HCT116 (cell line): ENCODE measurements at regions not wholly inside any gene's neighbourhood (a gene's known extent, or its start where the extent isn't known, plus 50 kb on each side); places are given as distances from the start of the nearest gene placed in this dataset.

Experiments
- ATAC-seq: fragments of 200-7000 bp; cut with Tn5 transposase; 2 replicates; pipeline ENCODE4 v1.9.1; 2020; ENCODE audit warnings: mild to moderate bottlenecking, moderate library complexity
- BruUV-seq: library from RNA; stranded (reverse); fragments of 400-500 nt; replicated peaks from 2 replicates; lab custom pipeline; 2021; lab: Mats Ljungman, UMichigan
- CTCF ChIA-PET: fragments of 300-600 bp; sonication (Branson Sonifier 250); formaldehyde crosslinking; loops from one replicate; lab custom pipeline; 2021; ENCODE audit warnings: antibody characterized with exemption; lab: Charles Lee
- POLR2A ChIA-PET: fragments of 300-600, 350-600 bp; sonication (Branson Sonifier 250); formaldehyde crosslinking; loops from one replicate; lab custom pipeline; 2021; ENCODE audit warnings: antibody characterized with exemption; lab: Charles Lee
- RAD21 ChIA-PET, 2 experiments: fragments of 300-600 bp; sonication (Branson Sonifier 250); formaldehyde crosslinking; loops; one replicate each; lab custom pipeline; 2023; ENCODE audit warnings: low total read pairs in 2 of 2; ENCODE audit not compliant: uncharacterized antibody in 2 of 2, unreplicated experiment in 2 of 2, low non-redundant PET in 1 of 2; lab: Charles Lee
- DNase-seq: peaks from one replicate; pipeline ENCODE4 v3.0.0-alpha.2; 2010; ENCODE audit warnings: low read depth, low spot score
- H2AFZ ChIP-seq: fragments of 200-600 bp; shearing (Covaris generic), sonication (generic); 2 replicates; pipeline ENCODE4 v1.6.1; 2017; ENCODE audit warnings: low read depth, mixed run types, mixed read lengths, antibody characterized with exemption, low read length; ENCODE audit not compliant: poor library complexity, severe bottlenecking
- H3K27ac ChIP-seq: 2 replicates; pipeline ENCODE4 v1.5.1; 2012; ENCODE audit warnings: low read depth, low read length
- H3K27me3 ChIP-seq: fragments of 200-600 bp; sonication (generic); 2 replicates; pipeline ENCODE4 v1.6.1; 2016; ENCODE audit warnings: mixed run types, low read length, mixed read lengths; ENCODE audit not compliant: insufficient read depth
- H3K36me3 ChIP-seq, 2 experiments: fragments of 200-500 bp in 1 of 2; fragments of 200-600 bp in 1 of 2; sonication (Bioruptor generic) in 1 of 2; sonication (generic) in 1 of 2; 2 replicates each; pipeline versions ENCODE4 v1.5.1 to v1.6.1; 2014 to 2016; ENCODE audit warnings: low read length in 2 of 2, inconsistent platforms in 1 of 2, mixed read lengths in 1 of 2, mixed run types in 1 of 2; ENCODE audit not compliant: insufficient read depth in 2 of 2, control insufficient read depth in 1 of 2
- H3K4me1 ChIP-seq, 2 experiments: fragments of 200-600 bp in 1 of 2; sonication (generic) in 1 of 2; 2 replicates each; pipeline versions ENCODE4 v1.5.1 to v1.6.1; 2012 to 2017; ENCODE audit warnings: low read length in 2 of 2, inconsistent platforms in 1 of 2, mild to moderate bottlenecking in 1 of 2, mixed read lengths in 1 of 2, mixed run types in 1 of 2, moderate library complexity in 1 of 2; ENCODE audit not compliant: insufficient read depth in 2 of 2, control insufficient read depth in 1 of 2
- H3K4me2 ChIP-seq: fragments of 200-600 bp; sonication (generic); 2 replicates; pipeline ENCODE4 v1.6.1; 2017; ENCODE audit warnings: mixed run types, low read length, mixed read lengths
- H3K4me3 ChIP-seq, 2 experiments: fragments of 200-600 bp in 1 of 2; sonication (generic) in 1 of 2; replicated peaks in 1 of 2; 2 replicates each; pipeline ENCODE4 v1.5.1; 2011 to 2016; ENCODE audit warnings: low read length in 2 of 2, control low read depth in 1 of 2, low read depth in 1 of 2, mild to moderate bottlenecking in 1 of 2, mixed read lengths in 1 of 2, mixed run types in 1 of 2
- H3K79me2 ChIP-seq: fragments of 200-600 bp; sonication (generic); 2 replicates; pipeline ENCODE4 v1.6.1; 2017; ENCODE audit warnings: mild to moderate bottlenecking, mixed run types, low read length, moderate library complexity, mixed read lengths; ENCODE audit not compliant: insufficient read depth
- H3K9ac ChIP-seq: fragments of 200-600 bp; sonication (generic); 2 replicates; pipeline ENCODE4 v1.6.1; 2016; ENCODE audit warnings: low read length, mixed read lengths
- H3K9me2 ChIP-seq: fragments of 200-600 bp; sonication (generic), shearing (Covaris generic); 2 replicates; pipeline ENCODE4 v1.6.1; 2017; ENCODE audit warnings: mixed run types, mild to moderate bottlenecking, moderate library complexity; ENCODE audit not compliant: insufficient read depth
- H3K9me3 ChIP-seq, 2 experiments: fragments of 200-500 bp in 1 of 2; fragments of 200-600 bp in 1 of 2; sonication (Bioruptor generic) in 1 of 2; sonication (generic) in 1 of 2; 2 replicates each; pipeline ENCODE4 v1.6.1; 2014 to 2017; ENCODE audit warnings: low read length in 2 of 2, mixed read lengths in 2 of 2, inconsistent platforms in 1 of 2, low read depth in 1 of 2, mild to moderate bottlenecking in 1 of 2, mixed run types in 1 of 2, moderate library complexity in 1 of 2; ENCODE audit not compliant: control insufficient read depth in 1 of 2, insufficient read depth in 1 of 2
- H4K20me1 ChIP-seq: fragments of 200-600 bp; sonication (generic), shearing (Covaris generic); 2 replicates; pipeline ENCODE4 v1.6.1; 2017; ENCODE audit warnings: mixed run types, mild to moderate bottlenecking, moderate library complexity; ENCODE audit not compliant: insufficient read depth
- EZH2 ChIP-seq: fragments of 200-600 bp; sonication (generic); IDR thresholded peaks from 2 replicates; pipeline ENCODE4 v1.6.1; 2017; ENCODE audit warnings: antibody characterized with exemption, mixed run types
- FOSL1 ChIP-seq: IDR thresholded peaks from 2 replicates; pipeline ENCODE4 v1.6.1; 2012; ENCODE audit warnings: low read depth
- JUND ChIP-seq: IDR thresholded peaks from 2 replicates; pipeline ENCODE4 v1.6.1; 2012
- POLR2AphosphoS5 ChIP-seq: IDR thresholded peaks from 2 replicates; pipeline ENCODE4 v1.6.1; 2011; ENCODE audit warnings: mild to moderate bottlenecking, low read depth, low read length, moderate library complexity
- YY1 ChIP-seq: IDR thresholded peaks from 2 replicates; pipeline ENCODE4 v1.6.1; 2011; ENCODE audit warnings: low read length, low read depth, moderate library complexity, mild to moderate bottlenecking; ENCODE audit not compliant: insufficient replicate concordance; ENCODE audit errors: extremely low read depth
- ZFX ChIP-seq: fragments of 450-650 bp; IDR thresholded peaks from 2 replicates; pipeline ENCODE4 v1.6.1; 2017
- ZNF274 ChIP-seq: fragments of 200-500 bp; sonication (Bioruptor generic); IDR thresholded peaks from 2 replicates; pipeline ENCODE4 v1.6.1; 2014; ENCODE audit warnings: mild to moderate bottlenecking, low read depth, low read length, inconsistent platforms
- intact Hi-C: fragments of 100-400 bp; cut with micrococcal nuclease; formaldehyde crosslinking; loops from 2 replicates; pipeline ENCODE4 v1.10.0; 2022
- TF ChIP-seq, protein P1 (sequence below), 3 experiments: fragments of 200-600 bp in 1 of 3; sonication (generic) in 1 of 3; IDR thresholded peaks in 2 of 3; conservative IDR thresholded peaks in 1 of 3; 2 replicates each; pipeline ENCODE4 v1.5.1; 2012 to 2017; ENCODE audit warnings: low read depth in 2 of 3, low read length in 2 of 3, antibody characterized with exemption in 1 of 3, borderline replicate concordance in 1 of 3, control low read depth in 1 of 3, mild to moderate bottlenecking in 1 of 3, mixed read lengths in 1 of 3, mixed run types in 1 of 3, moderate library complexity in 1 of 3; ENCODE audit not compliant: insufficient read depth in 1 of 3
- TF ChIP-seq, protein P2 (sequence below): IDR thresholded peaks from 2 replicates; pipeline ENCODE4 v1.6.1; 2012
- TF ChIP-seq, protein P3 (sequence below): IDR thresholded peaks from 2 replicates; pipeline ENCODE4 v1.6.1; 2012; ENCODE audit warnings: low read depth

DNA sequence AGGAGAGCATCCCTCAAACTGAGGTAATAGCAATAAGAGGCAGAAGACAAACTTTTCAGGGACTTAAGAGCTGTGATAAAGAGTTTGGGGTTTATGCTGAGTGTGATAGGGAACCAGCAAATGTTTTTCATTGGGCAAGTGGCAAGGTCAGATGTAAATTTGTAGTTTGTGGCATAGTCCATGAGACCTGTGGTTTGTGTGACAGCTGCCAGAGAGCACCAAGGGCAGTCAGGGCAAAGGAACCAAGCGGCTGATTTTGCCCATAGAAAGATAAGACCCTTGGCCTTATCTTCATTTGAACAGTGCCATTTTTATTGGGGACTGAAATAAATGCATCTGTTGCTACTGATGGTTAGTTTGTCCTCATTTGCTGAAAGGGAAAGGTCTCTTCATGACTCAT is 220.3 kb downstream of the LRRN1 start:
- intact Hi-C loops, result no loop called here
- H3K4me3 ChIP-seq, result no peak overlapping the region
- TF ChIP-seq JUND, result no peak
- TF ChIP-seq EZH2, result no peak
- TF ChIP-seq ZFX, result no peak
- TF ChIP-seq, protein P1, sequence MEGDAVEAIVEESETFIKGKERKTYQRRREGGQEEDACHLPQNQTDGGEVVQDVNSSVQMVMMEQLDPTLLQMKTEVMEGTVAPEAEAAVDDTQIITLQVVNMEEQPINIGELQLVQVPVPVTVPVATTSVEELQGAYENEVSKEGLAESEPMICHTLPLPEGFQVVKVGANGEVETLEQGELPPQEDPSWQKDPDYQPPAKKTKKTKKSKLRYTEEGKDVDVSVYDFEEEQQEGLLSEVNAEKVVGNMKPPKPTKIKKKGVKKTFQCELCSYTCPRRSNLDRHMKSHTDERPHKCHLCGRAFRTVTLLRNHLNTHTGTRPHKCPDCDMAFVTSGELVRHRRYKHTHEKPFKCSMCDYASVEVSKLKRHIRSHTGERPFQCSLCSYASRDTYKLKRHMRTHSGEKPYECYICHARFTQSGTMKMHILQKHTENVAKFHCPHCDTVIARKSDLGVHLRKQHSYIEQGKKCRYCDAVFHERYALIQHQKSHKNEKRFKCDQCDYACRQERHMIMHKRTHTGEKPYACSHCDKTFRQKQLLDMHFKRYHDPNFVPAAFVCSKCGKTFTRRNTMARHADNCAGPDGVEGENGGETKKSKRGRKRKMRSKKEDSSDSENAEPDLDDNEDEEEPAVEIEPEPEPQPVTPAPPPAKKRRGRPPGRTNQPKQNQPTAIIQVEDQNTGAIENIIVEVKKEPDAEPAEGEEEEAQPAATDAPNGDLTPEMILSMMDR (IDR thresholded peaks at IDR 0.05 in 2 of 3, conservative IDR thresholded peaks at IDR 0.05 in 1 of 3; ENCODE audit: borderline replicate concordance in 1 of 3, insufficient read depth in 1 of 3, low read depth in 2 of 3, low read length in 2 of 3), result no peak
- TF ChIP-seq FOSL1, result no peak
- TF ChIP-seq POLR2AphosphoS5, result no peak
- TF ChIP-seq YY1, result no peak
- TF ChIP-seq ZNF274, result no peak
- TF ChIP-seq, protein P2, sequence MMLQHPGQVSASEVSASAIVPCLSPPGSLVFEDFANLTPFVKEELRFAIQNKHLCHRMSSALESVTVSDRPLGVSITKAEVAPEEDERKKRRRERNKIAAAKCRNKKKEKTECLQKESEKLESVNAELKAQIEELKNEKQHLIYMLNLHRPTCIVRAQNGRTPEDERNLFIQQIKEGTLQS, result no peak
- ATAC-seq, result no peak
- POLR2A ChIA-PET, result no interaction called here
- BruUV-seq, result no TSS peak
- no peaks in the 10 kb centered on the region for H3K79me2 ChIP-seq
- no peak overlapping the region for H3K9ac ChIP-seq
- H3K9me3 ChIP-seq, result peaks cover 0 to 3% of the 10 kb centered on the region in 2 experiments; a peak in 1 of 4 replicates
- no peak overlapping the region for H3K27ac ChIP-seq
- RAD21 ChIA-PET, result no interaction called here
- DNase-seq, result no peak
- CTCF ChIA-PET, result no interaction called here
- no peaks in the 10 kb centered on the region for H4K20me1 ChIP-seq
- H3K36me3 ChIP-seq, result no peaks in the 10 kb centered on the region
- H3K4me2 ChIP-seq, result no peak overlapping the region
- H3K9me2 ChIP-seq, result no peaks in the 10 kb centered on the region
- no peak overlapping the region for H2AFZ ChIP-seq
- H3K4me1 ChIP-seq, result no peaks in the 10 kb centered on the region
- no peaks in the 10 kb centered on the region for H3K27me3 ChIP-seq

DNA sequence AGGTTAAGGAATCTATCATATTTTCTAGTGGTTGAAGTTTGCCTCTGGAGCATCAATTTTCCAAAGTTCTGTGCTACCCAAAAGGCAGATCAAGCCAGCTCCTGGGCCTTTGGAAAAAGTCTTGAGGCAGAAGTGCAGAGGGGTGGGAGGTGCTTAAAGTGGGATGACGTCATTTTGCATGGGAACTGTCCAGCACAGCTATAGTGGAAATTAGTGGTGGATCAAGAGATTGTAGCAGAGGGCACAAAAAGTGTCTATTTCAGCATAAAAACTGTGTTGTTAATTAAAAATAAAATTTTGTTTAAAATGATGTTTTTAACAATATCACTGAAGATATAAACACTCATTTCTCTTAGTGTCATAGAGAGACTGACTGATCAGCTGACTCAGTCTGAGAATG is 221.9 kb downstream of the LRRN1 start:
- no peak overlapping the region for H3K27ac ChIP-seq
- no peaks in the 10 kb centered on the region for H3K27me3 ChIP-seq
- no TSS peak for BruUV-seq
- no peaks in the 10 kb centered on the region for H3K79me2 ChIP-seq
- TF ChIP-seq, protein P3, sequence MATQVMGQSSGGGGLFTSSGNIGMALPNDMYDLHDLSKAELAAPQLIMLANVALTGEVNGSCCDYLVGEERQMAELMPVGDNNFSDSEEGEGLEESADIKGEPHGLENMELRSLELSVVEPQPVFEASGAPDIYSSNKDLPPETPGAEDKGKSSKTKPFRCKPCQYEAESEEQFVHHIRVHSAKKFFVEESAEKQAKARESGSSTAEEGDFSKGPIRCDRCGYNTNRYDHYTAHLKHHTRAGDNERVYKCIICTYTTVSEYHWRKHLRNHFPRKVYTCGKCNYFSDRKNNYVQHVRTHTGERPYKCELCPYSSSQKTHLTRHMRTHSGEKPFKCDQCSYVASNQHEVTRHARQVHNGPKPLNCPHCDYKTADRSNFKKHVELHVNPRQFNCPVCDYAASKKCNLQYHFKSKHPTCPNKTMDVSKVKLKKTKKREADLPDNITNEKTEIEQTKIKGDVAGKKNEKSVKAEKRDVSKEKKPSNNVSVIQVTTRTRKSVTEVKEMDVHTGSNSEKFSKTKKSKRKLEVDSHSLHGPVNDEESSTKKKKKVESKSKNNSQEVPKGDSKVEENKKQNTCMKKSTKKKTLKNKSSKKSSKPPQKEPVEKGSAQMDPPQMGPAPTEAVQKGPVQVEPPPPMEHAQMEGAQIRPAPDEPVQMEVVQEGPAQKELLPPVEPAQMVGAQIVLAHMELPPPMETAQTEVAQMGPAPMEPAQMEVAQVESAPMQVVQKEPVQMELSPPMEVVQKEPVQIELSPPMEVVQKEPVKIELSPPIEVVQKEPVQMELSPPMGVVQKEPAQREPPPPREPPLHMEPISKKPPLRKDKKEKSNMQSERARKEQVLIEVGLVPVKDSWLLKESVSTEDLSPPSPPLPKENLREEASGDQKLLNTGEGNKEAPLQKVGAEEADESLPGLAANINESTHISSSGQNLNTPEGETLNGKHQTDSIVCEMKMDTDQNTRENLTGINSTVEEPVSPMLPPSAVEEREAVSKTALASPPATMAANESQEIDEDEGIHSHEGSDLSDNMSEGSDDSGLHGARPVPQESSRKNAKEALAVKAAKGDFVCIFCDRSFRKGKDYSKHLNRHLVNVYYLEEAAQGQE, result peak; percentile 16
- TF ChIP-seq JUND, result no peak
- no peak overlapping the region for H3K9ac ChIP-seq
- no peaks in the 10 kb centered on the region for H3K4me1 ChIP-seq
- H3K4me2 ChIP-seq, result no peak overlapping the region
- H3K9me2 ChIP-seq, result no peaks in the 10 kb centered on the region
- ChIA-PET RAD21 (no interaction called here), CTCF (no interaction called here), POLR2A (no interaction called here)
- DNase-seq (no peak), ATAC-seq (no peak)
- H3K9me3 ChIP-seq, result no peaks in the 10 kb centered on the region
- no peak overlapping the region for H3K4me3 ChIP-seq
- no peaks in the 10 kb centered on the region for H4K20me1 ChIP-seq
- no peaks in the 10 kb centered on the region for H3K36me3 ChIP-seq
- intact Hi-C loops, result no loop called here
- H2AFZ ChIP-seq, result no peak overlapping the region
